OCI-LY7 (cell line): ENCODE measurements at regions not wholly inside any gene's neighbourhood (a gene's known extent, or its start where the extent isn't known, plus 50 kb on each side); places are given as distances from the start of the nearest gene placed in this dataset.

Experiments
- BruUV-seq: library from RNA; stranded (reverse); fragments of 400-500 nt; replicated peaks from 2 replicates; lab custom pipeline; 2021; lab: Mats Ljungman, UMichigan
- CTCF ChIA-PET: fragments of 300-600 bp; sonication (Branson Sonifier 250); formaldehyde crosslinking; loops from one replicate; lab custom pipeline; 2022; ENCODE audit warnings: antibody characterized with exemption; ENCODE audit not compliant: unreplicated experiment; lab: Charles Lee
- POLR2A ChIA-PET: fragments of 300-600 bp; sonication (Branson Sonifier 250); formaldehyde crosslinking; loops from one replicate; lab custom pipeline; 2022; ENCODE audit warnings: antibody characterized with exemption; lab: Charles Lee
- DNase-seq: peaks from one replicate; pipeline ENCODE4 v3.0.0-alpha.2; 2015; ENCODE audit warnings: low spot score
- H2AFZ ChIP-seq: fragments of 200-600 bp; sonication (generic), shearing (Covaris generic); 2 replicates; pipeline ENCODE4 v1.6.1; 2014; ENCODE audit warnings: mild to moderate bottlenecking, antibody characterized with exemption, low read length, moderate library complexity
- H3K27ac ChIP-seq: fragments of 200-600 bp; sonication (generic); 2 replicates; pipeline ENCODE4 v1.5.1; 2014; ENCODE audit warnings: mixed run types, low read depth, mild to moderate bottlenecking, moderate library complexity, low read length, inconsistent platforms; ENCODE audit not compliant: poor library complexity, severe bottlenecking
- H3K36me3 ChIP-seq: fragments of 200-600 bp; sonication (generic); 2 replicates; pipeline ENCODE4 v1.6.1; 2014; ENCODE audit warnings: mild to moderate bottlenecking, antibody characterized with exemption, low read length, moderate library complexity, mixed read lengths; ENCODE audit not compliant: insufficient read depth
- H3K4me1 ChIP-seq: fragments of 200-600 bp; sonication (generic); 2 replicates; pipeline ENCODE4 v1.5.1; 2014; ENCODE audit warnings: mild to moderate bottlenecking, low read length; ENCODE audit not compliant: insufficient read depth, poor library complexity, severe bottlenecking
- H3K4me2 ChIP-seq: fragments of 200-600 bp; sonication (generic); 2 replicates; pipeline ENCODE4 v1.6.1; 2014; ENCODE audit warnings: mild to moderate bottlenecking, low read length
- H3K4me3 ChIP-seq: fragments of 200-600 bp; sonication (generic); 2 replicates; pipeline ENCODE4 v1.5.1; 2014; ENCODE audit warnings: mild to moderate bottlenecking, low read depth, low read length; ENCODE audit not compliant: poor library complexity, severe bottlenecking
- H3K79me2 ChIP-seq: fragments of 200-600 bp; sonication (generic); 2 replicates; pipeline ENCODE4 v1.6.1; 2016; ENCODE audit warnings: low read depth, mild to moderate bottlenecking, low read length, moderate library complexity, mixed read lengths; ENCODE audit not compliant: insufficient read depth
- H3K9me2 ChIP-seq: fragments of 200-600 bp; sonication (generic); 2 replicates; pipeline ENCODE4 v1.6.1; 2016; ENCODE audit warnings: mild to moderate bottlenecking, low read length, mixed read lengths; ENCODE audit not compliant: insufficient read depth
- H3K9me3 ChIP-seq: fragments of 200-600 bp; sonication (generic); 2 replicates; pipeline ENCODE4 v1.6.1; 2014; ENCODE audit warnings: mild to moderate bottlenecking, mixed run types, low read length, mixed read lengths
- H4K20me1 ChIP-seq: fragments of 200-600 bp; sonication (generic); 2 replicates; pipeline ENCODE4 v1.6.1; 2014; ENCODE audit warnings: mild to moderate bottlenecking, antibody characterized with exemption, low read length, moderate library complexity, mixed read lengths; ENCODE audit not compliant: insufficient read depth
- EZH2phosphoT487 ChIP-seq: fragments of 200-600 bp; sonication (generic); IDR thresholded peaks from 2 replicates; pipeline ENCODE4 v1.6.1; 2018; ENCODE audit warnings: low read depth, borderline replicate concordance, mild to moderate bottlenecking, mixed run types, antibody characterized with exemption, low read length, moderate library complexity, mixed read lengths
- intact Hi-C: fragments of 100-400 bp; cut with micrococcal nuclease; formaldehyde crosslinking; loops from one replicate; pipeline ENCODE4 v1.10.0; 2022; ENCODE audit not compliant: unreplicated experiment
- TF ChIP-seq, protein P1 (sequence below): fragments of 200-600 bp; sonication (generic); conservative IDR thresholded peaks from 2 replicates; pipeline ENCODE4 v1.5.1; 2014; ENCODE audit warnings: mild to moderate bottlenecking, antibody characterized with exemption, low read length, moderate library complexity, mixed read lengths

DNA sequence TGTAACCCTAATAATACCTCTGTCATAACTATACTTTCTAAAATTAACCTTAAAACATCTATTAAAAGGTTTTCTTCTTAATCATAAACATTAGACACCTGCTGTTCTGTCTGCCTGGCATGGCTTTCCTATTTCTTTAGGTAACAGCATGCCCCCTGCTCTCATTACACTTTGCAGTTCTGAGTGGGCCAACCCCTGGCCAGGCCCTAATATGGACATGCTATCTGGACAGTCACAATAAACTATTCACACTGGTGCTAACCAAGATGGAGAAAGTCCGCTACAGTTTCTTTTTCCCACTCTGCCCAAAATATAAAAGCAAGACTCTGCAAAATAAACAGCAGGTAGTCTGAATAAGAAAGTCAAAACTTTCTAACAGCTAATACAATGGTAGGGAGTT lies 84.0 kb downstream of the ELAPOR2 start:
- peaks cover 30% of the 10 kb centered on the region for H3K4me1 ChIP-seq
- no peak for DNase-seq
- no peak for TF ChIP-seq EZH2phosphoT487
- TF ChIP-seq, protein P1, sequence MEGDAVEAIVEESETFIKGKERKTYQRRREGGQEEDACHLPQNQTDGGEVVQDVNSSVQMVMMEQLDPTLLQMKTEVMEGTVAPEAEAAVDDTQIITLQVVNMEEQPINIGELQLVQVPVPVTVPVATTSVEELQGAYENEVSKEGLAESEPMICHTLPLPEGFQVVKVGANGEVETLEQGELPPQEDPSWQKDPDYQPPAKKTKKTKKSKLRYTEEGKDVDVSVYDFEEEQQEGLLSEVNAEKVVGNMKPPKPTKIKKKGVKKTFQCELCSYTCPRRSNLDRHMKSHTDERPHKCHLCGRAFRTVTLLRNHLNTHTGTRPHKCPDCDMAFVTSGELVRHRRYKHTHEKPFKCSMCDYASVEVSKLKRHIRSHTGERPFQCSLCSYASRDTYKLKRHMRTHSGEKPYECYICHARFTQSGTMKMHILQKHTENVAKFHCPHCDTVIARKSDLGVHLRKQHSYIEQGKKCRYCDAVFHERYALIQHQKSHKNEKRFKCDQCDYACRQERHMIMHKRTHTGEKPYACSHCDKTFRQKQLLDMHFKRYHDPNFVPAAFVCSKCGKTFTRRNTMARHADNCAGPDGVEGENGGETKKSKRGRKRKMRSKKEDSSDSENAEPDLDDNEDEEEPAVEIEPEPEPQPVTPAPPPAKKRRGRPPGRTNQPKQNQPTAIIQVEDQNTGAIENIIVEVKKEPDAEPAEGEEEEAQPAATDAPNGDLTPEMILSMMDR: no peak
- no peak overlapping the region for H2AFZ ChIP-seq
- ChIA-PET POLR2A (interaction anchor here (0.7 to 1.2 kb wide), 2 partner anchors 10 to 238 kb away, joined by 3 read pairs; no protein-coding TSS in a partner anchor), CTCF (no interaction called here)
- no peaks in the 10 kb centered on the region for H3K79me2 ChIP-seq
- no peak overlapping the region for H3K4me2 ChIP-seq
- BruUV-seq: no TSS peak
- H4K20me1 ChIP-seq: no peaks in the 10 kb centered on the region
- no peak overlapping the region for H3K4me3 ChIP-seq
- no peaks in the 10 kb centered on the region for H3K36me3 ChIP-seq
- no peak overlapping the region for H3K27ac ChIP-seq
- no peaks in the 10 kb centered on the region for H3K9me2 ChIP-seq
- intact Hi-C loops: no loop called here
- H3K9me3 ChIP-seq: no peaks in the 10 kb centered on the region

DNA sequence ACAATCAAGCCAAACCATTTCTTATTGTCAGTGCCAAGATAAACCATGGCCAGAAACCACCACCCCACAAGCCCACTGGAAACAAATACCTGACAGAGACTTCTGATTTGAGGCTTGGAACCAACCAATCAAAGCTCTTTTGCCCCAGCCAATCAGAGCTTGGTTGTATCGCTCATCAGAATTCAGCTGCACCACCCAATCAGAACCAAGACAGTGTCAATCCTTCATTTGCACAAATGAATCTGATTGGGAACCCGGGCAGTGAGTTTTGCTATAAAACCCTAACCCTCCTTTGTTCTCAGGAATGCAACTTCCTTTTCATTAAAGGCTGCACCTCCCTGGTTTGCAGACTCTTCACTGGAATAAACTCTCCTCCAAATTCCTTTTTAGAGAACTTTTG lies 87.4 kb downstream of the ELAPOR2 start:
- no peak for DNase-seq
- no TSS peak for BruUV-seq
- no peaks in the 10 kb centered on the region for H3K79me2 ChIP-seq
- H4K20me1 ChIP-seq: no peaks in the 10 kb centered on the region
- ChIA-PET CTCF (no interaction called here), POLR2A (interaction anchor here (0.6 to 1.6 kb wide), 8 partner anchors 13 to 191 kb away, joined by 3 to 6 read pairs (median 3); no protein-coding TSS in a partner anchor)
- H3K4me3 ChIP-seq: no peak overlapping the region
- peaks cover 16% of the 10 kb centered on the region for H3K4me1 ChIP-seq
- no peak overlapping the region for H3K27ac ChIP-seq
- intact Hi-C loops: no loop called here
- no peaks in the 10 kb centered on the region for H3K9me2 ChIP-seq
- TF ChIP-seq, protein P1: no peak
- no peak for TF ChIP-seq EZH2phosphoT487
- 0 out of 2 replicates have a peak overlapping the region, but pooled peaks have one; percentile 22 for H3K4me2 ChIP-seq
- no peak overlapping the region for H2AFZ ChIP-seq
- no peaks in the 10 kb centered on the region for H3K36me3 ChIP-seq
- no peaks in the 10 kb centered on the region for H3K9me3 ChIP-seq

DNA sequence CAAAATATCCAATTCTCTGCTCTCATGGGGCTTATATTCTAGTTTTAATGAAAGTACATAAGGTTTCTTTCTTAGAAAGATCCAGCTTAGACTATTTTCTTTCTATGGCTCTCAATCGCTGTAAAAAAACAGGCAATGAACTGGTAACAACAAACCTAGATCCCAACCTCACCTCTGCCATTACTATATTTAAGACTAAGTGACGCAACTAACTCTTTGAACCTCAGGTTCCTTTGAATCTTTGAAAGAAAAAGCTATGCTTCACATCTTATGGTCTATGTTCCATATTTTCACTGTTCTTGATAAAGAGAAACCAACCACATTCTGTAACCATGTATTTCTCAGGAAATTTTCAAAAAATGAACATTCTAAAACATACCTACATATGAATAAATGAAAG lies 88.5 kb downstream of the ELAPOR2 start:
- DNase-seq: no peak
- H3K36me3 ChIP-seq: no peaks in the 10 kb centered on the region
- ChIA-PET CTCF (interaction anchor here (0.7 kb wide), 1 partner anchor 10 kb away, joined by 3 read pairs; no protein-coding TSS in a partner anchor), POLR2A (interaction anchor here (0.6 to 1.5 kb wide), 9 partner anchors 8 to 1214 kb away, joined by 3 to 6 read pairs (median 3); partner anchors contain the start of gene TMEM243)
- no peaks in the 10 kb centered on the region for H3K79me2 ChIP-seq
- H3K9me2 ChIP-seq: no peaks in the 10 kb centered on the region
- H3K4me1 ChIP-seq: peaks cover 16% of the 10 kb centered on the region
- H2AFZ ChIP-seq: no peak overlapping the region
- H3K9me3 ChIP-seq: no peaks in the 10 kb centered on the region
- no peak overlapping the region for H3K4me2 ChIP-seq
- no peak overlapping the region for H3K27ac ChIP-seq
- no peaks in the 10 kb centered on the region for H4K20me1 ChIP-seq
- BruUV-seq: no TSS peak
- H3K4me3 ChIP-seq: no peak overlapping the region
- TF ChIP-seq, protein P1: no peak
- no peak for TF ChIP-seq EZH2phosphoT487
- intact Hi-C loops: no loop called here
